GM12878 (cell line): ENCODE measurements at regions not wholly inside any gene's neighbourhood (a gene's known extent, or its start where the extent isn't known, plus 50 kb on each side); places are given as distances from the start of the nearest gene placed in this dataset.

Experiments used
- ATF3 ChIP-seq: IDR thresholded peaks from 2 replicates; pipeline ENCODE4 v1.6.1; 2011; ENCODE audit warnings: low read depth, mild to moderate bottlenecking, low read length, moderate library complexity, borderline replicate concordance; ENCODE audit errors: extremely low read depth
- ELK1 ChIP-seq: IDR thresholded peaks from 2 replicates; pipeline ENCODE4 v1.6.1; 2012; ENCODE audit warnings: low read depth, low read length, improper control_type of control experiment
- IRF5 ChIP-seq: fragments of 450-650 bp; IDR thresholded peaks from 2 replicates; pipeline ENCODE4 v1.6.1; 2017; ENCODE audit warnings: borderline replicate concordance
- JUNB ChIP-seq: IDR thresholded peaks from 2 replicates; pipeline ENCODE4 v1.6.1; 2016; ENCODE audit warnings: antibody characterized with exemption, mild to moderate bottlenecking
- LARP7 ChIP-seq: fragments of 450-650 bp; IDR thresholded peaks from 2 replicates; pipeline ENCODE4 v1.6.1; 2017; ENCODE audit warnings: mild to moderate bottlenecking
- NFYA ChIP-seq: IDR thresholded peaks from 2 replicates; pipeline ENCODE4 v1.6.1; 2011; ENCODE audit warnings: low read depth, mild to moderate bottlenecking, low read length, improper control_type of control experiment, borderline replicate concordance
- NR2C1 ChIP-seq: fragments of 450-650 bp; IDR thresholded peaks from 2 replicates; pipeline ENCODE4 v1.6.1; 2017; ENCODE audit warnings: antibody characterized with exemption, mild to moderate bottlenecking, moderate library complexity
- RELB ChIP-seq: fragments of 450-650 bp; IDR thresholded peaks from 2 replicates; pipeline ENCODE4 v1.6.1; 2017; ENCODE audit warnings: low read depth, mild to moderate bottlenecking, moderate library complexity
- ZBTB33 ChIP-seq: fragments of 450-650 bp; IDR thresholded peaks from 2 replicates; pipeline ENCODE4 v1.6.1; 2017; ENCODE audit warnings: mild to moderate bottlenecking

DNA sequence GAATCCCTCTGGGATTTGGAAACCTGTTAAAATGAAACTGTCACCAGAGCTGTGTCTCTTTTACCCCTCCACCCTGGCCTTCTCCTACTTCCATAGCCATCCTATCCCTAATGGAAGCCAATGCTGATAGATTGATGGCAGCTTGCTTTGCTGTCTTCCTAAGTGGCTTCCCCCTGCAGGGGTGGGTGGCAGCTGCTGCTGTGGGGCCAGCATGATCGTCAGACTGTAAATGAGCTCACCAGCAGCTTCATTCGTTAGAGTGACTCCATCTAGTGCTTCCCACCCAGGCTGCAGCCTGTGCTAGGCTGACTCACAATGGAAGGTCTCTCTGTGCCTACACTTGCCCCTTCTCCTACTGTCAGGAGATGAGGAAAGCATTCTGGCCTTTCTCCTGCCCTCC, 311.0 kb downstream of the BUD13 start (continued):
- TF ChIP-seq RELB (no peak), IRF5 (no peak), ELK1 (no peak), NR2C1 (no peak), NFYA (no peak), ATF3 (no peak), LARP7 (no peak), JUNB (no peak), ZBTB33 (no peak)
